GM12873 (cell line): ENCODE measurements at regions not wholly inside any gene's neighbourhood (a gene's known extent, or its start where the extent isn't known, plus 50 kb on each side); places are given as distances from the start of the nearest gene placed in this dataset.

Source experiments
- TF ChIP-seq, protein P1 (sequence below): IDR thresholded peaks from 2 replicates; pipeline ENCODE4 v1.5.1; 2012; ENCODE audit warnings: low read depth, mild to moderate bottlenecking, moderate library complexity, low read length, control low read depth; ENCODE audit not compliant: insufficient read depth; ENCODE audit errors: missing control alignments

DNA sequence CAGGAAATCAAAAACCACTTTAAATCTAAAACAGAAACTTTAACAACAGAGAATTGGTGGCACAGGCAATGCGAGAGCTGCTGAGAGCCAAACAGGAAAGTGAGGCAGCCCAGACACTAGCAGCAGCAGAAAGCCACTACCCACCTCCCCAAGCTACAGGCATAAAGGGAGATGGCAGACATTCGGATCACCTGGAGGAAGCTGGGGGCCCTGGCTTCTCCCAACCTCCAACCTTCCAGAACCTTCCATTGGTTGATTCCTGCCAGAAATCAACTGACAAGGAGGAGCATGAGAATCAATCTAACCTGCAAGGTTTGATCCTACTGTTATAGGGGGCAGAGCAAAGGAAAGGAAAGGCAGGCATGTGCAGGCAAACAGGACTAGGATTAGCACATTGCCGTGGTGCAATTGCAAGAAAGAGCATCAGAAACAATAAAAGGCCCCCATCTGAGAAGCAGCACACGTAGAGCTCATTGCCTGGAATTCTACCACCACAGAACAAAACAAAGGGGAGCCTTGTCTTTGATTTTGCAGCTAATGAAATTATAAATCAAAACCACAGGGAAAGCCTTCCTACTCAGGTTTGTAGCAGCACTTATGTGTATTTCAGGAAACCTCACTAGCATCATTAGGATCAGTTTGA is 427.3 kb upstream of the RASGEF1B start:
- TF ChIP-seq, protein P1, sequence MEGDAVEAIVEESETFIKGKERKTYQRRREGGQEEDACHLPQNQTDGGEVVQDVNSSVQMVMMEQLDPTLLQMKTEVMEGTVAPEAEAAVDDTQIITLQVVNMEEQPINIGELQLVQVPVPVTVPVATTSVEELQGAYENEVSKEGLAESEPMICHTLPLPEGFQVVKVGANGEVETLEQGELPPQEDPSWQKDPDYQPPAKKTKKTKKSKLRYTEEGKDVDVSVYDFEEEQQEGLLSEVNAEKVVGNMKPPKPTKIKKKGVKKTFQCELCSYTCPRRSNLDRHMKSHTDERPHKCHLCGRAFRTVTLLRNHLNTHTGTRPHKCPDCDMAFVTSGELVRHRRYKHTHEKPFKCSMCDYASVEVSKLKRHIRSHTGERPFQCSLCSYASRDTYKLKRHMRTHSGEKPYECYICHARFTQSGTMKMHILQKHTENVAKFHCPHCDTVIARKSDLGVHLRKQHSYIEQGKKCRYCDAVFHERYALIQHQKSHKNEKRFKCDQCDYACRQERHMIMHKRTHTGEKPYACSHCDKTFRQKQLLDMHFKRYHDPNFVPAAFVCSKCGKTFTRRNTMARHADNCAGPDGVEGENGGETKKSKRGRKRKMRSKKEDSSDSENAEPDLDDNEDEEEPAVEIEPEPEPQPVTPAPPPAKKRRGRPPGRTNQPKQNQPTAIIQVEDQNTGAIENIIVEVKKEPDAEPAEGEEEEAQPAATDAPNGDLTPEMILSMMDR = no peak

DNA sequence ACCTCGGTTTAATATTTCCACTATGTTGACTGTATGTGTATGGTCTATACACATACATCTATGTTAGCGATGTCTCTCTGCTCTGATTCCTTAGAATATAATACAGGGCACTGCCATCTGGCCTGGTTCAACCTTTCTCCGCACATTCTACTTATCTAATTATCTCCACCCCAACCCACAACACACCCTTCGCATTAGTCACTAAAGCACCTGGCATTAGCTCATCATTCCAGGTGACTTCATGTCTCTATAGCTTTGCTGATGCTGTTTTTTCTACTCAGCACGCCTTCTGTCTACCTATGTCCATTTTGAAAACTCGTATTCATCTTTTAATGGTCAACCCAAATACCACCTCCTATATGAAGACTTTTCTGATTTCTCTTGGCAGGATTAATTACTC is 425.2 kb upstream of the RASGEF1B start:
- TF ChIP-seq, protein P1 = no peak

DNA sequence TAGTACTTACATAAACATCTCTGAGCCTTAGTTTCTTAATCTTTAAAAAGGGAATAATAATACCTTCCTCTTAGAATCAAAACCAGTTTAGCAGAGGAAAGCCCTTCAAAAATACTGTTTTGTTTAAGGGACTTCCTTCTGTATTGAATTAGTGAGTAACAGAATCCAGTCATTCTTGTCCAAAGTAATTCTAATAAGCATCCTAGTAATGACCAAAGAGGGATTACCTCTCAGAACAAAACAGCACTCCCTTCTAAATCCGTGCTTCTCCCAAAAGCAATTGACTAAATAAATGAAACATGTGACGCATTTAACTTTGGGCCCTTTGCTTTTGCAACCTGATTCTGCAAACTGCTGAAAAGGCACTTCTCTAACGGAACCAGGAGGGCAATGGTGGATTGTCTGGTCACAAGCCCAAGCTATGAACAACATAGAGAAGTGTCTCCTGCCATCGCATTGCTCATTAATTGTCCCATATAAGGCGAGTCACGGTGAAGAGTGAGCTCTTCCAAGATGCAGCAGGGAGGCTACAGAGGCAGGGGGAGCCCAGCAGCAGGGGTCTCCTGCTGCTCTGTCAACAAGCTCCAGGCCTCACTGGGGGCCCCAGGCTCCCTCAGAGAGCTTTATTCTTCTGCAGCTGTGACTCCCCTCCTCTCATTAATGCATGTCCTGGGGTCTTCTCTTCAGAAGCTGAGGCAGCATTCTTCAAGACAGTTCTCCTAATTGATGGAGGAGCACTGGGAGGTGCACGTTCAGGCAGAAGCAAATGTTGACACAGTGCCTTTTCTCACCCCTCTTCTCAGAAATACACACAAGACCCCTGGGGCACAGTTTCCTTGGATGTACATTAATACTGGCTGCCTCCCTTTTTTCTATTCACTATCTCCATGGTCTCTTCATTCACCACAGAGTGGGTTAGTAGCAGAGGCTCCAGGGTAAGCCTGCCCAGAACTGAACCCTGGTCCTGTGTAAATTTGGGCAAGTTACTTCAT is 419.6 kb upstream of the RASGEF1B start:
- TF ChIP-seq, protein P1 = no peak

DNA sequence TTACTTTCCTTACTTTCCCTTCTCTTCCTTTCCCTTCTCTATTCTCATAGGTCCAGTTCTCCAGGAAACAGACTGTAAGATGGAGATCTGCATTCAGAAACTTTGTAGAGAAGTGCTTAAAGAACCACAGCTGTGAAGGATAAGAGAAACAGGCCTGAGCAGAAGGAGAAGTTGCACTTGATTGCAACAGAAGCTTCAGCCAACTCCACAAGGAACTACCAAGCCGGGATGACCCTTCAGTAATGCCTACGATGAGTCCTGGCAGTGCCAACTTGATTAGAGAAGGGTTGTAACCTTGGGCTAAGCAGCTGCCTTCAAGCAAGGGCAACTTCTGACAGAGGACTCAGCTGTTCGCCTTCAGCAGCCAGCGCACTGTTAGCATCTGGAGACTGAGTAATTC is 413.3 kb upstream of the RASGEF1B start:
- TF ChIP-seq, protein P1 = no peak

DNA sequence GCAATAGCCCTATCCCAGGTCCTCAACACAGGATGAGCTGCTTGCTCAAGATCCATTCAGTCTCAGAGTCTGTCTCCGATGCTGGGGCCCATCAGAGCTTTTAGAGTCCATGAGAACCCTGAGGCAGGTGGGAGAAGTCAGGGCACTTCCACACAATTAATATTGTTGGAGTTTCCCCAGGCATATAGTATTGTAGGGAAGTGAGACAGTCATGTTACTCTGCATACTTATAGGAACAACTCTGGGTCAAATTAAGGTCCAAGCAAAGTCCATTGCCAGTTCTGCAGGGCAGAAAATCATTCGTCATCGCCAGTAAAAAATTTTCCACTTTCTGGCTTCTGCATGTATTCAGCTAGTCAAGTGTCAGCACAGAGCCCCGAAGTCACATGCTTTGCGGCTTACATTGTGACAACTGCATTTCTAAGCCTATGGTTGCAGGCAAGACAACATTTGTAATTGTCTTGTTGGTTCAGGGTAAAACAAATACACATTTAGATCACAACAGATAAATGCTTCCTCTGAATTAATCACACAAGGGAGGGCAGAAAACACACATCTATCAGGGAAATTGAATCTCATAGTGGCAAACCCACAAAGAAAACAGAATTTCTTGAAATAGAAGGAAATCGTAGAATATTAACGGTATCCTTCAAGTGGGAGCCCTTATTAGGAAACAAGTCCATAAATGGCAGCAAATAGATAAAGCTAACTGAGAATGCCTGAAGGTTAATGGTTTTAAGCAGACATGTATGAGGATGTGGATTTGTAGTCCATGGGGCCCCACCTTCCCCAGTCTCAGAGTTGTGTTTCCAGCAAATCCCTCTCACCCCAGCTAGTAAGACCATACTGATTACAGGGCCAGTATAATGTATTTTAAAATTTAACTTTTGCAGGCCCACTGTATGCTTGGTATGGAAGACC is 412.1 kb upstream of the RASGEF1B start:
- TF ChIP-seq, protein P1 = no peak

DNA sequence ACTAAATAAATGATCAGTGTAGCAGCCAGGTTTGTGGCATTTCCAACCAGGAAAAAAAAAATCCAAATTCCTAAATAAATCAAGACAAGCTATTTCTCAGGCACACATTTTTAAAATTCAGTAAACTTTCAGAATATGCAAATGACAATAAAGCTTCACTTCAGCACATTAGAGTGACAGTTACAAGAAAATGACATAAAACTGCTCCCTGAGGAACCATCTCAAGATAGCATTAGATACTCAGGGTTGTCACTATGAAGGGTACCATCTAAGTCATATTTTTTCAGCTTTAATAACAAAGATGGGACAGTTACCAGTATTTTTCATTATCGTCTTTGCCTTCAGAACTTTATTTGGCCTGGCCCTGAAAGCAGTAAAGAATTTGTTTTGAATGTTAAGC is 411.3 kb upstream of the RASGEF1B start:
- TF ChIP-seq, protein P1 = no peak
